Body of pancreas (tissue), 4 donors: ENCODE measurements at regions not wholly inside any gene's neighbourhood (a gene's known extent, or its start where the extent isn't known, plus 50 kb on each side); places are given as distances from the start of the nearest gene placed in this dataset.

Experiments
- ATAC-seq: fragments of 150-250 bp; one replicate; pipeline ENCODE4 v1.9.1; 2016
- DNase-seq, 4 donors: peaks; one replicate each; pipeline ENCODE4 v3.0.0-alpha.2; 2019
- H3K27ac ChIP-seq, 4 donors: fragments of 200-600 bp; sonication (generic); 1 replicate in 3 of 4; 2 replicates in 1 of 4; pipeline versions ENCODE4 v1.5.1 to v1.6.1; 2016 to 2019; ENCODE audit warnings: mild to moderate bottlenecking in 1 of 4, mixed read lengths in 1 of 4, moderate library complexity in 1 of 4
- H3K27me3 ChIP-seq, 2 donors: fragments of 200-600 bp; sonication (generic); one replicate each; pipeline ENCODE4 v1.6.0; 2016; ENCODE audit warnings: mild to moderate bottlenecking in 1 of 2
- H3K36me3 ChIP-seq, 2 donors: fragments of 200-600 bp; sonication (generic); replicated peaks in 1 of 2; 2 replicates each; pipeline ENCODE4 v1.5.1; 2016; ENCODE audit warnings: low read depth in 2 of 2; ENCODE audit not compliant: insufficient read depth in 1 of 2
- H3K4me1 ChIP-seq: fragments of 200-600 bp; sonication (generic); one replicate; pipeline ENCODE4 v1.6.0; 2016
- H3K4me3 ChIP-seq, 2 donors: fragments of 200-600 bp; sonication (generic); 1 replicate in 1 of 2; 2 replicates in 1 of 2; pipeline ENCODE4 v1.5.1; 2016 to 2019
- H3K9me3 ChIP-seq, 3 donors: fragments of 200-600 bp; sonication (generic); 1 replicate in 2 of 3; 2 replicates in 1 of 3; pipeline ENCODE4 v1.5.1; 2016
- POLR2A ChIP-seq, 3 donors: fragments of 450-650 bp; IDR thresholded peaks; one replicate each; pipeline ENCODE4 v1.6.1; 2016; ENCODE audit warnings: antibody characterized with exemption in 3 of 3, mild to moderate bottlenecking in 2 of 3
- whole genome bisulfite sequencing, 2 donors: methylation state at CpG; one replicate each; pipeline ENCODE4 v1.1.5; 2017; 5-methylcytosine and 5-hydroxymethylcytosine counted together
- intact Hi-C: fragments of 100-400 bp; cut with DNase I; formaldehyde crosslinking; loops from one replicate; pipeline ENCODE4 v1.15.1; 2023
- TF ChIP-seq, protein P1 (sequence below), 7 experiments: fragments of 450-650 bp in 4 of 7; fragments of 200-600 bp in 3 of 7; sonication (generic) in 3 of 7; IDR thresholded peaks; one replicate each; pipeline ENCODE4 v1.5.1; 2016 to 2019; ENCODE audit warnings: antibody characterized with exemption in 7 of 7

DNA sequence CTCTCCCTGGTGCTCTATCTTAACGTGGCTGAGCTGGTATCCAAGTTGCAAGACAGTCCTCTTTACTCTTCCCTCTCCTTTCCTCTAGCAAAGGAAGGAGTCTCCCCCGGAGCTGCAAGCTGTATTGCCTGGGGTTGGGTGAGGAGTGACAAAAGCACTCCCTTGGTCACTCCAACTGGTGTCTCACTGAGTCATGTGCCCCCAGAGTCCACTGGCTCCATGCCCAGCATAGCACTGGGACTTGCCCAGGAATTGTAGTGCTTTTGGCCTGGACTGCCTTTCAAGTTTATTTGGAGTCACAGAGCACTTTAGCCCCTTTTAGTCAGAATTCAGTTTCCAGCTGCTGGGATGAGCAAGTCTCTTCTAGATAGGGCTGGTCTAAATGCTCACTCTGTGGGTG is 82.6 kb upstream of the FST start:
- intact Hi-C loops: no loop called here
- Histone ChIP-seq H3K36me3 (no peaks in the 10 kb centered on the region), H3K4me1 (no peaks in the 10 kb centered on the region), H3K27ac (no peak overlapping the region), H3K27me3 (no peaks in the 10 kb centered on the region), H3K4me3 (no peak overlapping the region), H3K9me3 (no peaks in the 10 kb centered on the region)
- ATAC-seq: no peak
- 28 to 45% methylated on average over 2 of the region's 2 CpGs for WGBS, 2 donors
- TF ChIP-seq, protein P1, sequence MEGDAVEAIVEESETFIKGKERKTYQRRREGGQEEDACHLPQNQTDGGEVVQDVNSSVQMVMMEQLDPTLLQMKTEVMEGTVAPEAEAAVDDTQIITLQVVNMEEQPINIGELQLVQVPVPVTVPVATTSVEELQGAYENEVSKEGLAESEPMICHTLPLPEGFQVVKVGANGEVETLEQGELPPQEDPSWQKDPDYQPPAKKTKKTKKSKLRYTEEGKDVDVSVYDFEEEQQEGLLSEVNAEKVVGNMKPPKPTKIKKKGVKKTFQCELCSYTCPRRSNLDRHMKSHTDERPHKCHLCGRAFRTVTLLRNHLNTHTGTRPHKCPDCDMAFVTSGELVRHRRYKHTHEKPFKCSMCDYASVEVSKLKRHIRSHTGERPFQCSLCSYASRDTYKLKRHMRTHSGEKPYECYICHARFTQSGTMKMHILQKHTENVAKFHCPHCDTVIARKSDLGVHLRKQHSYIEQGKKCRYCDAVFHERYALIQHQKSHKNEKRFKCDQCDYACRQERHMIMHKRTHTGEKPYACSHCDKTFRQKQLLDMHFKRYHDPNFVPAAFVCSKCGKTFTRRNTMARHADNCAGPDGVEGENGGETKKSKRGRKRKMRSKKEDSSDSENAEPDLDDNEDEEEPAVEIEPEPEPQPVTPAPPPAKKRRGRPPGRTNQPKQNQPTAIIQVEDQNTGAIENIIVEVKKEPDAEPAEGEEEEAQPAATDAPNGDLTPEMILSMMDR (IDR thresholded peaks at IDR 0.05): no peak
- no peak for TF ChIP-seq POLR2A (IDR thresholded peaks at IDR 0.05)
- DNase-seq: no peak

DNA sequence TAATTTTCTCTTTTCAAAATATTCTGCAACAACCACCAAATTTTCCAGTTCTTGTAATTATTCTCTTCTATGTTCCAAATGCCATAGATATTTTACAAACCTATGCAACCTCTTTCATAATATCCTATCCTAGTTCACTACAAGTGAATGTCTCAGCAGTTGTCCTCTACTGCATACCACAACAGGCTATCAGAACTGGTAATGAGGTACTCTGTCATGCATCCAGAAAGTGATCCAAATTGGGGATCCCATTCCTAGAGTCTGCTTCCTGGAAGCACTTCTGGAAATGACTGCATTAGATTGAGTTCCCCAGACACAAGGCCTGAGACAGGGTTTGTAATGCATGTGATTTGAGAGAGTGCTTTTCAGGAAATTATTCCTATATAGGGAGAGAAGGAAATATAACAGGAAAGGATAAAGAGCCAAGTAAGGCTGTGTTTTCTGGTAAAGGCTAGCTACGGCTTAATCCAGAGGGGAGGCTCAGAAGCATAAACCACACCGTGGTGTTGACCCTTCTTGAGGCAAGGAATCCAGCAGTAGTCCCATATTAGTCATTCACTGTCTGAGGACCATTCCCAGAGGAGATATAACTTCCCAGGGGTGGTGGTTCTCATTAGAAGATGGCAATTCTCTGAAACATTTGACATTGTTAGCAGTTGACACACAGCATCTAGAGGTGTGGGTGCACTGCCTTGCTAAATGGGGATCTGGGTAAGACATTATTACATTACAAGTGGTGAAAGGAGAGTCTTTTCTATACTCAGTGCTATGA is 80.3 kb upstream of the FST start:
- Histone ChIP-seq H3K27ac (no peak overlapping the region), H3K36me3 (no peaks in the 10 kb centered on the region), H3K4me3 (no peak overlapping the region), H3K27me3 (no peaks in the 10 kb centered on the region), H3K4me1 (no peaks in the 10 kb centered on the region), H3K9me3 (no peaks in the 10 kb centered on the region)
- TF ChIP-seq, protein P1 (IDR thresholded peaks at IDR 0.05): no peak
- no peak for TF ChIP-seq POLR2A (IDR thresholded peaks at IDR 0.05)
- intact Hi-C loops: no loop called here
- ATAC-seq: no peak
- 52 to 74% methylated on average over 2 of the region's 2 CpGs for WGBS, 2 donors
- DNase-seq: no peak

DNA sequence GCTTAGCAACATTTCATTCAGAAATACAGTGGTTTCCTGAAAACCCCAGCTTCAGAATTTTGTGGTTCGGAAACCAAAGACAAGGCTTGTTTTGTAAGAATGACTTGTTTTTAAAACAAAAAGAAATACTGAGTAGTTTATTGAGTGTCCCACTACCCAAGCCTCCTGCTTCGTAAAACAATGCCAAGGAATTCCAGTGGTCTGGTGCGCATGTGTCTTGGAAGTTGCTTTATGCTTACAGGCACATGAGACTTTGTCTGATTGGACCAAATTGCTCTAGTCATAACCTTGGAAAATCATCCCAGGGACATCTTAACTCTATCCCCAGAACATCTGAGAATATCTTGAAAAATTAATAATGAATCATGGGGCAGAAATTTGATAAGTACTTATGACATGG is 77.1 kb upstream of the FST start:
- Histone ChIP-seq H3K27ac (no peak overlapping the region), H3K4me1 (no peaks in the 10 kb centered on the region), H3K4me3 (no peak overlapping the region), H3K36me3 (no peaks in the 10 kb centered on the region), H3K9me3 (no peaks in the 10 kb centered on the region), H3K27me3 (no peaks in the 10 kb centered on the region)
- TF ChIP-seq, protein P1 (IDR thresholded peaks at IDR 0.05): no peak
- TF ChIP-seq POLR2A (IDR thresholded peaks at IDR 0.05): no peak
- ATAC-seq (no peak), DNase-seq (no peak)
- 69 to 73% methylated on average over 3 of the region's 3 CpGs for WGBS, 2 donors
- intact Hi-C loops: no loop called here

DNA sequence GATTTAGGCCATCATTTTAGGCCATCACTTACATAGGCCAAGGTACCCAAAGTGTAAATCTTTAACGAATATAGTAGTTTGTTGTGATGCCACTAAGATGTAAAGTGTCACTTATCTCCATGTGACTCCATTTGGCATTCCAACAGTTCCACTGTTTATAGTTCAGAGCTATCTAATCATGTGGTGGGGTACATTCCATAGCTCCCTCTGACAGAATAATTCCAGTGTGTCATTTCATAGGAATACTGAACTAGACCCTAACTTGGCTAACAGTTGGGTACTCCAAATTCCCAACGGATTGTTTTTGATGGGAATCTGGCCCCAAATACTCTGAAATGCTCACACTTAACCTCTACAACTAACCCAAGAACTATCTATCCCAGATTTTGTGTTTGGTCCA is 76.7 kb upstream of the FST start:
- no peak for DNase-seq
- WGBS, 2 donors: 45% methylated on average over 2 of the region's 2 CpGs
- Histone ChIP-seq H3K4me3 (no peak overlapping the region), H3K27me3 (no peaks in the 10 kb centered on the region), H3K36me3 (no peaks in the 10 kb centered on the region), H3K4me1 (no peaks in the 10 kb centered on the region), H3K27ac (no peak overlapping the region), H3K9me3 (no peaks in the 10 kb centered on the region)
- intact Hi-C loops: no loop called here
- ATAC-seq: no peak
- no peak for TF ChIP-seq POLR2A (IDR thresholded peaks at IDR 0.05)
- TF ChIP-seq, protein P1 (IDR thresholded peaks at IDR 0.05): no peak

DNA sequence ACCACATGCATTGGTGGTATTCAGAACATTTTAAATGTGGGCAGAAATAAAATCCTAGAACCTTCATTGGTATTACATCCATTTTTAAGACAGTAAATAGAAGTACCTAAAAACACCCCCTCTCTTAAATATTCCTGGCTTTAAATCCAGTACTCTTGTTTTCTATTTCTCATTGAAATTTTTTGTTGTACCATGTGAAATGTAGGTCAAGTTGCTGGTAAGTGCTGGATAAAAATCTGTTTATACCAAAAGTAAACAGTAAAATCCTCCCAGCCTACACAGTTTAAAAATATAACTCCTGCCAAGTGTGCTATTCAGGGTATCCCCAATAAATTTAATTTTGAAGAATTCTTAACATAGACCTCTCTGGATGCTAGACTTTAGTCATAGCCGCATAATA is 75.0 kb upstream of the FST start:
- Histone ChIP-seq H3K4me1 (no peaks in the 10 kb centered on the region), H3K27me3 (no peaks in the 10 kb centered on the region), H3K9me3 (no peaks in the 10 kb centered on the region), H3K27ac (no peak overlapping the region), H3K36me3 (no peaks in the 10 kb centered on the region), H3K4me3 (no peak overlapping the region)
- no peak for DNase-seq
- 85 to 96% methylated on average over 1 of the region's 1 CpG for WGBS, 2 donors
- no peak for ATAC-seq
- TF ChIP-seq, protein P1 (IDR thresholded peaks at IDR 0.05): no peak
- no peak for TF ChIP-seq POLR2A (IDR thresholded peaks at IDR 0.05)
- intact Hi-C loops: no loop called here
